AG04449 (cell line): ENCODE measurements at regions not wholly inside any gene's neighbourhood (a gene's known extent, or its start where the extent isn't known, plus 50 kb on each side); places are given as distances from the start of the nearest gene placed in this dataset.

Source experiments
- CTCF ChIA-PET: fragments of 350-600 bp; formaldehyde crosslinking; extraction: SDS; loops from one replicate; lab custom pipeline; 2021; ENCODE audit warnings: antibody characterized with exemption; lab: Yijun Ruan, JAX
- POLR2A ChIA-PET: fragments of 400-600, 350-600 bp; formaldehyde crosslinking; extraction: SDS; loops from one replicate; lab custom pipeline; 2020; ENCODE audit warnings: antibody characterized with exemption, inconsistent platforms; lab: Yijun Ruan, JAX
- DNase-seq: peaks from one replicate; pipeline ENCODE4 v3.0.0-alpha.2; 2010; ENCODE audit warnings: low read depth, low spot score
- H3K4me3 ChIP-seq: 2 replicates; pipeline ENCODE4 v1.5.1; 2011; ENCODE audit warnings: low read depth, mild to moderate bottlenecking, control low read depth, low read length
- TF ChIP-seq, protein P1 (sequence below): IDR thresholded peaks from one replicate; pipeline ENCODE4 v1.5.1; 2011; ENCODE audit warnings: mild to moderate bottlenecking, moderate library complexity, low read length, control low read depth, inconsistent platforms; ENCODE audit not compliant: insufficient read depth; ENCODE audit errors: missing control alignments

DNA sequence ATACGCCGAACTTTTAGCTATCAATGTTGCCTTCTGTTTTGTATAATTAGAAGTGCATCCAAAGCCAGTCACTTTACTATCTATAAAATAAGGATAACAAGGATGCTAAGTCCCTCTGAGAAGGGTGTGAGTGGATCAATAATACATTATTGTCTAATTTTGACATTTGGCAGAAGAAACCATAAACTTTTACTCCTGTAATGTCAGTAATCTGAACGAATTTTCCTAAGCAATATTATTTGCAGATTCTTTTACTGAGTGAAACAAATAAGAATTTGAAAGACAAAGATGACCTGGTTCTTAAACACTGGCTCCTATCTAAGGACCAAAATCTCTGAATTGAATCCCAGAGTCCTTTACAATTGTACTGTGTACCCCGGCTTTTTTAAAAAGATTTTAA, 126.6 kb upstream of the TMEM161B start:
- no peak for DNase-seq
- ChIA-PET POLR2A (no interaction called here), CTCF (no interaction called here)
- no peak overlapping the region for H3K4me3 ChIP-seq
- TF ChIP-seq, protein P1, sequence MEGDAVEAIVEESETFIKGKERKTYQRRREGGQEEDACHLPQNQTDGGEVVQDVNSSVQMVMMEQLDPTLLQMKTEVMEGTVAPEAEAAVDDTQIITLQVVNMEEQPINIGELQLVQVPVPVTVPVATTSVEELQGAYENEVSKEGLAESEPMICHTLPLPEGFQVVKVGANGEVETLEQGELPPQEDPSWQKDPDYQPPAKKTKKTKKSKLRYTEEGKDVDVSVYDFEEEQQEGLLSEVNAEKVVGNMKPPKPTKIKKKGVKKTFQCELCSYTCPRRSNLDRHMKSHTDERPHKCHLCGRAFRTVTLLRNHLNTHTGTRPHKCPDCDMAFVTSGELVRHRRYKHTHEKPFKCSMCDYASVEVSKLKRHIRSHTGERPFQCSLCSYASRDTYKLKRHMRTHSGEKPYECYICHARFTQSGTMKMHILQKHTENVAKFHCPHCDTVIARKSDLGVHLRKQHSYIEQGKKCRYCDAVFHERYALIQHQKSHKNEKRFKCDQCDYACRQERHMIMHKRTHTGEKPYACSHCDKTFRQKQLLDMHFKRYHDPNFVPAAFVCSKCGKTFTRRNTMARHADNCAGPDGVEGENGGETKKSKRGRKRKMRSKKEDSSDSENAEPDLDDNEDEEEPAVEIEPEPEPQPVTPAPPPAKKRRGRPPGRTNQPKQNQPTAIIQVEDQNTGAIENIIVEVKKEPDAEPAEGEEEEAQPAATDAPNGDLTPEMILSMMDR, result no peak

DNA sequence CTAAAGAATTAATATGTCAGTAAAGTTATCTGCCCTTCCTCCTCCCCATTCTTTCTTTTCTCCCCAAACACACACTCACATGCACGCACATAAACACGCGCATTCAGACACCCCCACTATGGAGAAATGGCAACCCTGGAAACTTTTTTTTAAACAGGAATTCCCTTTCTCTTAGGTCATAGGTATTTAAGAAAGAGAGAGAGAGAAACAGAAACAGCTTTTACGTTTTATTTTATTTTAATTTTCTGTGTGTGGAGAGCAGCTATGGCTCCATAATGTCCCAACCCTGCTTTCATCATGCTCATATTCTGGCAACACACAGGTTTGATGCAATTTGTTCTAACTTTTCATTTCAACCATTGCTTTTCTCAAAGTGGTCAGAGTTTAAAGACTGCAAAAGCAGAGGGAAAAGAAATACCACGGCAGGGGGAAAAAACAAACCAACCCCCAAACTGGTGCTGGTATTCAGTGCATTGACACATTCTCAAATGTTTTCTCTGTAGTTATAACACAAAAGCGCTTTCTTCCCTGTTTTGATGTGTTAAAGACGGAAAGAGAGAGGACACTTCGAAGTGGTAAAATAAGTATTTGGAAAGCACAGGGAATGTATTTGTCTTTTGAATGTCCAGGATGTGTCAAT, 126.0 kb upstream of the TMEM161B start:
- CTCF ChIA-PET, result no interaction called here
- no peak overlapping the region for H3K4me3 ChIP-seq
- POLR2A ChIA-PET, result no interaction called here
- DNase-seq, result no peak
- TF ChIP-seq, protein P1, result no peak

DNA sequence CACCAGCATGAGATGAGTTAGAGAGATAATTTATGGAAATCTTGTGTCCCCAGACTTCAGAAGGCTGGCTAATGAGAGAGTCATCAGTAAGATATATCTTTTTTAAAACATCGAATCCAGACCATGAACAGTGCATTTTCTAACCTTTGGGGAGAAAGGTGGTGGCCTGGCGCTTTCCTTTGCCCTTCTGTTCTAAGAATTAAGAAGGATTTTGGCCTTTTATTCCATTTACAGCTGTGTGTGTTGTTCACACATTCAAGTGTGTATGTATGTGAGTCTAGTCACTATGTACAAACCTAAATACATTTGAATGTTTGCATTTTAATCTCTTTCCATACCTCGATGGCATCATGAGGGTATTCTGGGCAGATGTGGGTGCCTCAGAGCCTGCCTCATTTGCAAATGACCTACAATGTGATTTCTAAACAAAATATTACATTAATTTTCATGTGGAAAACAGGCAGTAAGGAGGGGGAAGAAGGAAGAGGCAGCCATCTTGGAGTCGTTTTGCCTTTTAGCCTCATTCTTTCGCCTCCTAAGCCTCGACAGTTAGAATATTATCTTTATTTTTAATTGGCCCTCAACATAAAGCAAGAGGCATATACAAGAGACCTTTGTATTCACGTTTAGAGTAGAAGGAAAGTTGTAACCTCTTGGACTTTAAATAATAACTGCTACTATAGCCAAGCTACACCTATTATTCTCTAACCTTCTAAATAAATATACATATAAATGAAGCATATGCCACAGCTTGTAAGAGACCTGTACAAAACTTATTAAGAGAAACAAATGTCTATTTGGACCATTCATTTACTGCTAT, 125.3 kb upstream of the TMEM161B start:
- ChIA-PET POLR2A (no interaction called here), CTCF (no interaction called here)

DNA sequence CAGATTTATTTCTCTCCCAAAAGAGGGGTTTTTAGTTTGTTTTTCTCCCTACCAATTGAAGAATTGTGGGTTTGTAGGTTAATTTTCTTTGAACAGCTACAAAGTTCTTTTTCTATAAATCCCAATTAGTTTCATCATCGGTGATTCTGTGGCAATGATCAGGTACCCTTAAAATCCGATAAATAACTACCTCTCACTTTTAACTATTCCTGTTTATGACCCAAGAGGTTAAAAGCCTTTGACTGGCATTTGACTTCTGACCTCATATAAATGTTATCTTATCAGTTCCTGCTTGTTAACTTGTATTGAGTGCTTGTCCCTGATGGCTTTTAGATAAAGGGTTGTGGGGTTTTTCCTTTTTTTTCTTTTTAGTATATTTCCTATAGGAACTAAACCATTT, 124.4 kb upstream of the TMEM161B start:
- CTCF ChIA-PET, result no interaction called here
- no peak for DNase-seq
- TF ChIP-seq, protein P1, result no peak
- POLR2A ChIA-PET, result no interaction called here
- H3K4me3 ChIP-seq, result no peak overlapping the region

More for the DNA sequence above, 125.3 kb upstream of the TMEM161B start:
- H3K4me3 ChIP-seq, result no peak overlapping the region
- DNase-seq, result no peak
- TF ChIP-seq, protein P1, result no peak

DNA sequence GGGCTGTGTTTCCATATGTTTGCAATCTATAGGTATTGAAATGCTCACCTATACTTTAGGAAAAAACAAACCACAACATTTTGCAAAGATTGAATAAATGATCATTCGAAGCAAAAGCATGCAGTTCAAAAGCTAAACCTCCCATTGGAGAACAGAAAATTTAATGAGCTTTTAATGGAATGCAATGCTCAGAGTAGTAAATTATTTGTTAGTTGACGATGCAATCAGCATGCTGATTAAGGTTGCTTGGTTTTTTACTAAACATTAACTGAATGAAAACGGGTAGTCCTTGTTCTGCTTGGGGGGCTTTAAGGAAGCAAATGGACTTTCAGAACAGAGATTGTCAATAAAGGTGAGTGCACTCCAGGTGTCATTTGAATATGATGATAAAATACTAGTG, 123.3 kb upstream of the TMEM161B start:
- DNase-seq, result no peak
- TF ChIP-seq, protein P1, result no peak
- POLR2A ChIA-PET, result no interaction called here
- CTCF ChIA-PET, result interaction anchor here (0.6 kb wide), 1 partner anchor 38 kb away, joined by 3 read pairs; no protein-coding TSS in a partner anchor
- H3K4me3 ChIP-seq, result no peak overlapping the region

DNA sequence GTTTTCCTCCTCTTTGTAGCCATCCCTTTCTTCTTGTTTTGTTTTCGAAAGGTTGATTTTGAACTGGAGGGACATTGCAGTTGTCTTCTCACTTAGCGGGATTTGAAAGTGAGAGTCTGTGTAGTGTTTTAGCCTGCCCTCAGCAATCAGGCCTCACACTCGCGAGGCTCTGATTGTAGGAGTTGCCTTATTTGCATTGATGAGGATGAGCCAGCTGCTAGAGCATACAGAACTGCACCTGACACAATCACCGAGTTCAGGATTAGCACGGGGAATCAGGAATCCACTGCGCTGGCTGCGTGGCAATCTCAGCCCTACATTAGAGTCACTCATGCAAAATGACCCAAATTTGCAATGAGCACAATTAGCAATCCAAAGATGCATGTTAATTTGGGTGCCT, 122.5 kb upstream of the TMEM161B start:
- POLR2A ChIA-PET, result no interaction called here
- no peak for DNase-seq
- CTCF ChIA-PET, result no interaction called here
- TF ChIP-seq, protein P1, result no peak
- no peak overlapping the region for H3K4me3 ChIP-seq
